Breast epithelium (tissue), 3 donors: ENCODE measurements at regions not wholly inside any gene's neighbourhood (a gene's known extent, or its start where the extent isn't known, plus 50 kb on each side); places are given as distances from the start of the nearest gene placed in this dataset.

ENCODE experiments used
- POLR2A ChIP-seq: fragments of 450-650 bp; IDR thresholded peaks from one replicate; pipeline ENCODE4 v1.6.1; 2016; ENCODE audit warnings: antibody characterized with exemption, mild to moderate bottlenecking, moderate library complexity
- TF ChIP-seq, protein P1 (sequence below), 3 donors: fragments of 450-650 bp; IDR thresholded peaks; one replicate each; pipeline ENCODE4 v1.5.1; 2016 to 2017; ENCODE audit warnings: antibody characterized with exemption in 3 of 3, mild to moderate bottlenecking in 3 of 3, moderate library complexity in 3 of 3

DNA sequence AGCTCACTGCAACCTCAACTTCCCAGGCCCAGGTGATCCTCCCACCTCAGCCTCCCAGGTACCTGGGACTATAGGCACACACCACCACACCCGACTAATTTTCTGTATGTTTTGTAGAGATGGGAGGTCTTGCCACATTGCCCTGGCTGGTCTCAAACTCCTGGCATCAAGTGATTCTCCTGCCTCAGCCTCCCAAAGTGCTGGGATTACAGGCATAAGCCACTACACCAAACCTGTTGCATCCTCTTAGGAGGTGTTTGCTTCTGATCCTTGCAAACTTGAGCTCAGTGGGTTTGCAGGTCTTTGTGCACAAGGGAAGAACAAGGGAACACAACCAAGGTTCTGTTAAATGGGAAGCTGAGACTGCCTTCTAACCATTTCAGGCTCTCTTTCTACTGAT lies 184.6 kb downstream of the ARHGAP12 start:
- TF ChIP-seq, protein P1, sequence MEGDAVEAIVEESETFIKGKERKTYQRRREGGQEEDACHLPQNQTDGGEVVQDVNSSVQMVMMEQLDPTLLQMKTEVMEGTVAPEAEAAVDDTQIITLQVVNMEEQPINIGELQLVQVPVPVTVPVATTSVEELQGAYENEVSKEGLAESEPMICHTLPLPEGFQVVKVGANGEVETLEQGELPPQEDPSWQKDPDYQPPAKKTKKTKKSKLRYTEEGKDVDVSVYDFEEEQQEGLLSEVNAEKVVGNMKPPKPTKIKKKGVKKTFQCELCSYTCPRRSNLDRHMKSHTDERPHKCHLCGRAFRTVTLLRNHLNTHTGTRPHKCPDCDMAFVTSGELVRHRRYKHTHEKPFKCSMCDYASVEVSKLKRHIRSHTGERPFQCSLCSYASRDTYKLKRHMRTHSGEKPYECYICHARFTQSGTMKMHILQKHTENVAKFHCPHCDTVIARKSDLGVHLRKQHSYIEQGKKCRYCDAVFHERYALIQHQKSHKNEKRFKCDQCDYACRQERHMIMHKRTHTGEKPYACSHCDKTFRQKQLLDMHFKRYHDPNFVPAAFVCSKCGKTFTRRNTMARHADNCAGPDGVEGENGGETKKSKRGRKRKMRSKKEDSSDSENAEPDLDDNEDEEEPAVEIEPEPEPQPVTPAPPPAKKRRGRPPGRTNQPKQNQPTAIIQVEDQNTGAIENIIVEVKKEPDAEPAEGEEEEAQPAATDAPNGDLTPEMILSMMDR (IDR thresholded peaks at IDR 0.05): no peak
- TF ChIP-seq POLR2A: no peak
